ENCODE measurements at regions not wholly inside any gene's neighbourhood (a gene's known extent, or its start where the extent isn't known, plus 50 kb on each side); places are given as distances from the start of the nearest gene placed in this dataset.

- Histone ChIP-seq H3F3A (ENCODE audit: low read length, unreplicated experiment) (no peaks in the 10 kb centered on the region), H3K27me3 (ENCODE audit: low read length) (no peaks in the 10 kb centered on the region), H2AFZ (ENCODE audit: low read length) (no peak overlapping the region), H4K20me1 (ENCODE audit: low read length) (no peaks in the 10 kb centered on the region), H3K79me2 (ENCODE audit: low read length) (no peaks in the 10 kb centered on the region), H3K4me3 (ENCODE audit: low read length) (no peak overlapping the region), H3K27ac (ENCODE audit: low read length) (no peak overlapping the region), H3K4me1 (ENCODE audit: insufficient read depth, low read length) (peaks cover 4% of the 10 kb centered on the region), H3K36me3 (ENCODE audit: low read depth, low read length) (no peaks in the 10 kb centered on the region), H3K9ac (ENCODE audit: low read length) (no peak overlapping the region), H3K9me2 (replicated peaks; ENCODE audit: low read length) (no peaks in the 10 kb centered on the region), H3K4me2 (ENCODE audit: low read length) (no peak overlapping the region), H3K9me3 (ENCODE audit: low read length) (no peaks in the 10 kb centered on the region)
- ChIA-PET POLR2A (ENCODE audit: unreplicated experiment) (no interaction called here), CTCF (no interaction called here)
- intact Hi-C loops (cut with micrococcal nuclease), result no loop called here
- DNase-seq (no peak), ATAC-seq (no peak)
- BruUV-seq (replicated peaks), result no TSS peak
- TF ChIP-seq EZH2phosphoT487 (IDR thresholded peaks at IDR 0.05; ENCODE audit: borderline replicate concordance, low read length) (no peak), EZH2 (IDR thresholded peaks at IDR 0.05; ENCODE audit: low read length, unreplicated experiment) (no peak), CTCF (conservative IDR thresholded peaks at IDR 0.05; ENCODE audit: low read depth, low read length) (no peak)
Observed at GRCh38 chr9:129465834-129466535, 154.9 kb downstream of the C9orf50 start.

GRCh38 chr9:129464972-129465833, 155.7 kb downstream of the C9orf50 start:
- H3F3A ChIP-seq (ENCODE audit: low read length, unreplicated experiment), result no peaks in the 10 kb centered on the region
- H3K27ac ChIP-seq (ENCODE audit: low read length), result no peak overlapping the region
- CTCF ChIA-PET, result no interaction called here
- H2AFZ ChIP-seq (ENCODE audit: low read length), result no peak overlapping the region
- H3K4me1 ChIP-seq (ENCODE audit: insufficient read depth, low read length), result peaks cover 9% of the 10 kb centered on the region
- intact Hi-C loops (cut with micrococcal nuclease), result no loop called here
- H4K20me1 ChIP-seq (ENCODE audit: low read length), result no peaks in the 10 kb centered on the region
- no peaks in the 10 kb centered on the region for H3K9me3 ChIP-seq (ENCODE audit: low read length)
- DNase-seq, result no peak
- no peak overlapping the region for H3K4me2 ChIP-seq (ENCODE audit: low read length)
- no peaks in the 10 kb centered on the region for H3K79me2 ChIP-seq (ENCODE audit: low read length)
- POLR2A ChIA-PET (ENCODE audit: unreplicated experiment), result interaction anchor here (0.6 kb wide), 2 partner anchors 18 to 28 kb away, joined by 3 to 4 read pairs; no protein-coding TSS in a partner anchor
- BruUV-seq (replicated peaks), result no TSS peak
- no peak for ATAC-seq
- no peaks in the 10 kb centered on the region for H3K27me3 ChIP-seq (ENCODE audit: low read length)
- H3K4me3 ChIP-seq (ENCODE audit: low read length), result no peak overlapping the region
- H3K9ac ChIP-seq (ENCODE audit: low read length), result no peak overlapping the region
- no peaks in the 10 kb centered on the region for H3K9me2 ChIP-seq (replicated peaks; ENCODE audit: low read length)
- TF ChIP-seq CTCF (conservative IDR thresholded peaks at IDR 0.05; ENCODE audit: low read depth, low read length) (no peak), EZH2phosphoT487 (IDR thresholded peaks at IDR 0.05; ENCODE audit: borderline replicate concordance, low read length) (no peak), EZH2 (IDR thresholded peaks at IDR 0.05; ENCODE audit: low read length, unreplicated experiment) (no peak)
- no peaks in the 10 kb centered on the region for H3K36me3 ChIP-seq (ENCODE audit: low read depth, low read length)

Measured in PC-3 (cell line).